H9 (cell line): ENCODE measurements at regions not wholly inside any gene's neighbourhood (a gene's known extent, or its start where the extent isn't known, plus 50 kb on each side); places are given as distances from the start of the nearest gene placed in this dataset.

Experiments
- DNase-seq: peaks from one replicate; pipeline ENCODE4 v3.0.0-alpha.2; 2017
- H2AFZ ChIP-seq: one replicate; pipeline ENCODE4 v1.6.1; 2013; ENCODE audit warnings: mild to moderate bottlenecking, low read length, control low read depth, moderate library complexity
- H2AK5ac ChIP-seq: 2 replicates; pipeline ENCODE4 v1.6.1; 2013; ENCODE audit warnings: low read length, control low read depth, mixed read lengths; ENCODE audit not compliant: insufficient read length
- H2BK120ac ChIP-seq: one replicate; pipeline ENCODE4 v1.6.1; 2013; ENCODE audit warnings: low read depth, mild to moderate bottlenecking, low read length, control low read depth, inconsistent platforms; ENCODE audit not compliant: poor library complexity, severe bottlenecking
- H2BK12ac ChIP-seq: 2 replicates; pipeline ENCODE4 v1.6.1; 2013; ENCODE audit warnings: low read length, control low read depth, mixed read lengths, low read depth; ENCODE audit not compliant: insufficient read length
- H2BK15ac ChIP-seq: 2 replicates; pipeline ENCODE4 v1.6.1; 2013; ENCODE audit warnings: low read depth, low read length, control low read depth
- H2BK20ac ChIP-seq: one replicate; pipeline ENCODE4 v1.6.1; 2013; ENCODE audit warnings: low read depth, mild to moderate bottlenecking, low read length, control low read depth, inconsistent platforms; ENCODE audit not compliant: poor library complexity, severe bottlenecking
- H2BK5ac ChIP-seq: 2 replicates; pipeline ENCODE4 v1.6.1; 2013; ENCODE audit warnings: low read length, control low read depth, mixed read lengths; ENCODE audit not compliant: insufficient read length
- H3K14ac ChIP-seq: 2 replicates; pipeline ENCODE4 v1.6.1; 2013; ENCODE audit warnings: low read length, control low read depth; ENCODE audit not compliant: insufficient read depth
- H3K18ac ChIP-seq: 2 replicates; pipeline ENCODE4 v1.6.1; 2013; ENCODE audit warnings: low read depth, mild to moderate bottlenecking, mixed read lengths, low read length, control low read depth; ENCODE audit not compliant: insufficient read length
- H3K23ac ChIP-seq: 2 replicates; pipeline ENCODE4 v1.6.1; 2013; ENCODE audit warnings: low read length, control low read depth, mixed read lengths, low read depth; ENCODE audit not compliant: insufficient read length
- H3K23me2 ChIP-seq: 2 replicates; pipeline ENCODE4 v1.6.1; 2013; ENCODE audit warnings: low read depth, mild to moderate bottlenecking, mixed read lengths, low read length, control low read depth; ENCODE audit not compliant: insufficient read length, poor library complexity, severe bottlenecking
- H3K27ac ChIP-seq: 2 replicates; pipeline ENCODE4 v1.5.1; 2013; ENCODE audit warnings: low read length, control low read depth, mixed read lengths, low read depth; ENCODE audit not compliant: insufficient read length
- H3K27me3 ChIP-seq: 2 replicates; pipeline ENCODE4 v1.6.1; 2013; ENCODE audit warnings: low read length, control low read depth, inconsistent platforms; ENCODE audit not compliant: insufficient read depth
- H3K4ac ChIP-seq: 2 replicates; pipeline ENCODE4 v1.6.1; 2013; ENCODE audit warnings: low read depth, mild to moderate bottlenecking, control low read depth, inconsistent platforms, low read length, moderate library complexity
- H3K4me1 ChIP-seq: 2 replicates; pipeline ENCODE4 v1.6.1; 2013; ENCODE audit warnings: low read length, control low read depth, inconsistent platforms; ENCODE audit not compliant: insufficient read depth
- H3K4me2 ChIP-seq: 2 replicates; pipeline ENCODE4 v1.6.1; 2013; ENCODE audit warnings: low read length, control low read depth, mixed read lengths; ENCODE audit not compliant: insufficient read length, insufficient read depth
- H3K56ac ChIP-seq: 2 replicates; pipeline ENCODE4 v1.6.1; 2013; ENCODE audit warnings: low read depth, mild to moderate bottlenecking, mixed read lengths, low read length, control low read depth; ENCODE audit not compliant: insufficient read length
- H3K79me1 ChIP-seq: 2 replicates; pipeline ENCODE4 v1.6.1; 2013; ENCODE audit warnings: low read depth, mild to moderate bottlenecking, moderate library complexity, low read length, control low read depth, inconsistent platforms; ENCODE audit not compliant: insufficient read depth, poor library complexity, severe bottlenecking
- H3K79me2 ChIP-seq: 2 replicates; pipeline ENCODE4 v1.6.1; 2013; ENCODE audit warnings: low read length, control low read depth, inconsistent platforms; ENCODE audit not compliant: insufficient read depth
- H3K9ac ChIP-seq: 2 replicates; pipeline ENCODE4 v1.6.1; 2013; ENCODE audit warnings: low read length, control low read depth, mixed read lengths; ENCODE audit not compliant: insufficient read length; ENCODE audit errors: extremely low read depth
- H3K9me3 ChIP-seq: one replicate; pipeline ENCODE4 v1.6.1; 2013; ENCODE audit warnings: low read depth, low read length, inconsistent platforms; ENCODE audit not compliant: control insufficient read depth
- H3T11ph ChIP-seq: one replicate; pipeline ENCODE4 v1.6.1; 2013; ENCODE audit warnings: mild to moderate bottlenecking, low read length, control low read depth, inconsistent platforms
- H4K20me1 ChIP-seq: one replicate; pipeline ENCODE4 v1.6.1; 2013; ENCODE audit not compliant: control insufficient read depth, insufficient read length, insufficient read depth
- H4K5ac ChIP-seq: 2 replicates; pipeline ENCODE4 v1.6.1; 2013; ENCODE audit warnings: low read depth, mild to moderate bottlenecking, mixed read lengths, low read length, control low read depth; ENCODE audit not compliant: insufficient read length
- H4K8ac ChIP-seq: replicated peaks from 2 replicates; pipeline ENCODE4 v1.6.1; 2013; ENCODE audit warnings: low read length, control low read depth, mixed read lengths, low read depth; ENCODE audit not compliant: insufficient read length
- H4K91ac ChIP-seq: 2 replicates; pipeline ENCODE4 v1.6.1; 2013; ENCODE audit warnings: low read depth, mild to moderate bottlenecking, moderate library complexity, mixed read lengths, low read length, control low read depth; ENCODE audit not compliant: insufficient read length
- H3K27ac Mint-ChIP-seq, 3 experiments: 2 replicates in 2 of 3; 3 replicates in 1 of 3; pipeline ENCODE4 v1.8.0; 2020 to 2021; ENCODE audit warnings: mixed read lengths in 3 of 3, mild to moderate bottlenecking in 1 of 3, moderate library complexity in 1 of 3
- H3K27me3 Mint-ChIP-seq: 2 replicates; pipeline ENCODE4 v1.8.0; 2021; ENCODE audit warnings: low read depth, mild to moderate bottlenecking, moderate library complexity, mixed read lengths
- H3K36me3 Mint-ChIP-seq, 3 experiments: 2 replicates in 2 of 3; 3 replicates in 1 of 3; pipeline ENCODE4 v1.8.0; 2020 to 2021; ENCODE audit warnings: low read depth in 3 of 3, mixed read lengths in 3 of 3; ENCODE audit not compliant: insufficient read depth in 1 of 3
- H3K4me1 Mint-ChIP-seq, 2 experiments: 2 replicates each; pipeline ENCODE4 v1.8.0; 2020; ENCODE audit warnings: mixed read lengths in 2 of 2
- H3K4me3 Mint-ChIP-seq, 2 experiments: 2 replicates in 1 of 2; 3 replicates in 1 of 2; pipeline ENCODE4 v1.8.0; 2020 to 2021; ENCODE audit warnings: mild to moderate bottlenecking in 2 of 2, mixed read lengths in 2 of 2, moderate library complexity in 1 of 2
- H3K9me3 Mint-ChIP-seq, 2 experiments: 2 replicates in 1 of 2; 3 replicates in 1 of 2; pipeline ENCODE4 v1.8.0; 2020; ENCODE audit warnings: mild to moderate bottlenecking in 2 of 2, mixed read lengths in 2 of 2, moderate library complexity in 1 of 2
- WGBS: extraction: QIAGEN DNeasy Blood & Tissue Kit; methylation state at CpG from one replicate; pipeline ENCODE4 v1.1.7; 2013; ENCODE audit warnings: missing lambda C conversion rate, low lambda C conversion rate, mixed read lengths; ENCODE audit not compliant: insufficient read length; ENCODE audit errors: extremely low coverage; 5-methylcytosine and 5-hydroxymethylcytosine counted together
- TF ChIP-seq, protein P1 (sequence below): fragments of 200-600 bp; sonication (generic); conservative IDR thresholded peaks from 3 replicates; pipeline ENCODE4 v1.8.0; 2021; ENCODE audit warnings: antibody characterized with exemption, mild to moderate bottlenecking

DNA sequence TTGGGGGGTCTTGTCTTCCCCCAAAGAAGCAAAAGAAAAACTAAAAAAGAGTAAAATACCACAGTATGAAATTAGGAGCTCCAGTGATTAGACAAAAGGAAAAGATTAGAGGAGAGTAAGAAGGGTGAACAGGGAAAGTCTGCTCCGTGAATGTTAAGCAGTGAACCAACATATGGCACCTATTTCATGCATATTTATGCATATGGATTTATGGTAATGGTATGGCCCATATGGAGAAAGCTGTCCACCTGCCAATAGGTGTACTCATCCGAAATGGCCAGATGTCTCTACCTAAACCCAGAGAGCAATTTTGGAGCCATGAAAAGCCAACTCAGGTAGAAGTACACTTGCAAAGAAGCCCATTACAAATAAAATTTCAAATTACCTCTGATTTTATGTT lies 404.0 kb upstream of the RAB6C start:
- no peaks in the 10 kb centered on the region for H3K4me1 Mint-ChIP-seq
- Histone ChIP-seq H3K18ac (no peak overlapping the region), H3K27me3 (no peaks in the 10 kb centered on the region), H3K23me2 (no peaks in the 10 kb centered on the region), H3K14ac (no peak overlapping the region), H3K4me1 (no peaks in the 10 kb centered on the region), H4K91ac (no peak overlapping the region), H4K8ac (no peak overlapping the region), H2BK120ac (no peak overlapping the region), H3K56ac (no peak overlapping the region), H3K4me2 (no peak overlapping the region), H3K9ac (no peak overlapping the region), H3K79me1 (no peaks in the 10 kb centered on the region), H3K27ac (no peak overlapping the region), H4K5ac (no peak overlapping the region), H3K23ac (no peak overlapping the region), H3K4ac (no peak overlapping the region), H3K79me2 (no peaks in the 10 kb centered on the region), H2BK5ac (no peak overlapping the region), H3T11ph (no peak overlapping the region), H2BK15ac (no peak overlapping the region), H3K9me3 (no peaks in the 10 kb centered on the region), H2BK20ac (no peak overlapping the region), H2BK12ac (no peak overlapping the region), H4K20me1 (no peaks in the 10 kb centered on the region), H2AK5ac (no peak overlapping the region), H2AFZ (no peak overlapping the region)
- peaks cover 12 to 17% (median 16%) of the 10 kb centered on the region in 3 experiments for H3K36me3 Mint-ChIP-seq
- peaks cover 19 to 34% of the 10 kb centered on the region in 2 experiments for H3K9me3 Mint-ChIP-seq
- no CpG with 5 or more reads among the region's 2 CpGs for WGBS
- no peak overlapping the region for H3K27ac Mint-ChIP-seq
- no peak for DNase-seq
- TF ChIP-seq, protein P1, sequence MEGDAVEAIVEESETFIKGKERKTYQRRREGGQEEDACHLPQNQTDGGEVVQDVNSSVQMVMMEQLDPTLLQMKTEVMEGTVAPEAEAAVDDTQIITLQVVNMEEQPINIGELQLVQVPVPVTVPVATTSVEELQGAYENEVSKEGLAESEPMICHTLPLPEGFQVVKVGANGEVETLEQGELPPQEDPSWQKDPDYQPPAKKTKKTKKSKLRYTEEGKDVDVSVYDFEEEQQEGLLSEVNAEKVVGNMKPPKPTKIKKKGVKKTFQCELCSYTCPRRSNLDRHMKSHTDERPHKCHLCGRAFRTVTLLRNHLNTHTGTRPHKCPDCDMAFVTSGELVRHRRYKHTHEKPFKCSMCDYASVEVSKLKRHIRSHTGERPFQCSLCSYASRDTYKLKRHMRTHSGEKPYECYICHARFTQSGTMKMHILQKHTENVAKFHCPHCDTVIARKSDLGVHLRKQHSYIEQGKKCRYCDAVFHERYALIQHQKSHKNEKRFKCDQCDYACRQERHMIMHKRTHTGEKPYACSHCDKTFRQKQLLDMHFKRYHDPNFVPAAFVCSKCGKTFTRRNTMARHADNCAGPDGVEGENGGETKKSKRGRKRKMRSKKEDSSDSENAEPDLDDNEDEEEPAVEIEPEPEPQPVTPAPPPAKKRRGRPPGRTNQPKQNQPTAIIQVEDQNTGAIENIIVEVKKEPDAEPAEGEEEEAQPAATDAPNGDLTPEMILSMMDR: no peak
- no peak overlapping the region for H3K4me3 Mint-ChIP-seq
- peaks cover 3% of the 10 kb centered on the region; the same call in 1 of the 2 replicates for H3K27me3 Mint-ChIP-seq
